HG02973 (cell line): ENCODE measurements at regions not wholly inside any gene's neighbourhood (a gene's known extent, or its start where the extent isn't known, plus 50 kb on each side); places are given as distances from the start of the nearest gene placed in this dataset.

ENCODE experiments used
- ATAC-seq: cut with Tn5 transposase; IDR thresholded peaks from one replicate; pipeline ENCODE4 v1.9.1; 2021; ENCODE audit warnings: moderate library complexity; ENCODE audit not compliant: unreplicated experiment

DNA sequence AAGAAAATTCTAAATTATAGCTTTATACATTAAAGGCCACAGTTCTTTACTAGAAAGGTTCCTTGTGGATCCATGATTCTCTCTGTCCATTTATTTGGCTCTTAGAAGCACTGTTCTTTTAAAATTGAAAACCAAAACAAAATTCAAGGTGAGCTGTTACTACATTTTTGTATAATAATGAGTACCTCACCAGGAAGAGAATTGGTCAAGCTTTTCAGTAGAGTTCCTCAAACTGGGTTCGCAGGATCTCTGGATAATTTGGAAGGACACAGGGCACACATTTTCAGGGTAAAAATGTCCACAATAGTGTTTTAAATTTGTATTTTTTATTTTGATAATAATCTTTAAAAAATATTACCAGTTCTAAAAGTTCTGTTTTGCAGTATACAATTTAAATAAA is 93.0 kb downstream of the PPP1R3A start:
- no peak for ATAC-seq

DNA sequence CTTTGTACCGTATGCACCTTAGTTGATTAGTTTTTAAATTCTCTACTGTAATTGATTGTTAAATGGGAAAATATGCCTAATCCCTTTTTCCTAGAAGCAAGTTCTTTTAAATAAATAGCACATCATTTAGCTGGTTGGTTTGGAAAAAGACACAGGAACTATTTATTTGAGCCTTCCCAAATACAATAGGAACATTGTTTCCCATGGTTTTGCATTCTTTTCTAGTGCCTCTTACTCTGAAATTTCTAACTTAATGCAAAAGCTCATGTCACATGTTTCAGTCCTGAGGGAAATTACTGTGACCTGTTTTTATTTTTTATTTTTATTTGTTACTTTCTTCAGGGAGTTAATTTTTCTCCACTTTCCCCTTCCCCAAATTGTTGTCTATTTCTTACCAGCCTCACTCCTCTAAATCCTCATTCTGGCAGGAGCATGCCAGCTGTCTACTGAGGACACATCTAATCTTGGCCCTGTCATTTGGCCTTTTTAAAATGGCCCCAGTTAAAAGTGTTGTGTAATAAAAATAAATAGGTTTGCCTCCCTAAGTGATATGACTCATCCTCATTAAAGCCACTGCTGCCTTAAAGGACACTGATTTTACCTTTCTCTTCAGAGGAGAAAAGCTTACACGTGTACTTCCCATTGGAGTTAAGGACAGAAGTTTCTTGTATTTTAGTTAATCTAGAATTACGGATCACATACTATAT is 94.5 kb downstream of the PPP1R3A start:
- ATAC-seq: no peak

DNA sequence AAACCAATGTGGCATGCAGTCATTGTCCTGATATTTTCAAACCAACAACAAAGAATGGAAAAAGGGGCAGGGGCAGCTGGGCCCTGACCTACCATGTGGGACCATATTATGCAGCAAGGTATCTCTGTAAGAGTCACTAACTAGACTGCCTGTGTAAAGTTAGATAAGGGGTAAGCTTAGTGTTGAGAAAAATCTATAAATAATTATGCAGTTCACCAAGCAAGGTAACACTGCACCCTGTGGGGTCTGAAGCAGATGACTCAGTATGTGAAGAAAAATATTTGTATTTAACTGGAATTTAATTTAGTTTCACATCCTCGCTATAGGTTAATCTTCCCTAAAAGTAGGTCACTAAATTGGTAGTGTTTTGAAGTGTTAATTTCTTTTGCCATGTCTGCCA is 99.3 kb downstream of the PPP1R3A start:
- ATAC-seq: no peak

DNA sequence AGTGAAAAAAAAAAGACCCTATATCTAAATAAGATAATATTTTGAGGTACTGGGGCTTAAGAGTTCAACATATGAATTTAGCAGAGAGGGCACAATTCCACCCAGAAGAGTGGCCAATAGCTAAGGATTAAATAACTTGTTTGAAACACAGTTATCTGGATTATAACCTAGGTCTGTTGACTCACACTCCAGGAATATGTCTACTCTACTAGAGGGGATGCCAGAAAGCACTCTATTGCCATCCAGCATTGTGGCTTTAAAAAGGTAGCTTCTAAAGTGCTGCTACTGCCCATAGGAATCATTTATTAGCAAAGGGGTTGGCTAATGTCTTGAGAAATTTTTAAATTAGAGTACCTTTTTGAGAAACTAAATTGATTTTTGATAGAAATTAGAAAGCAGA is 102.2 kb downstream of the PPP1R3A start:
- no peak for ATAC-seq

DNA sequence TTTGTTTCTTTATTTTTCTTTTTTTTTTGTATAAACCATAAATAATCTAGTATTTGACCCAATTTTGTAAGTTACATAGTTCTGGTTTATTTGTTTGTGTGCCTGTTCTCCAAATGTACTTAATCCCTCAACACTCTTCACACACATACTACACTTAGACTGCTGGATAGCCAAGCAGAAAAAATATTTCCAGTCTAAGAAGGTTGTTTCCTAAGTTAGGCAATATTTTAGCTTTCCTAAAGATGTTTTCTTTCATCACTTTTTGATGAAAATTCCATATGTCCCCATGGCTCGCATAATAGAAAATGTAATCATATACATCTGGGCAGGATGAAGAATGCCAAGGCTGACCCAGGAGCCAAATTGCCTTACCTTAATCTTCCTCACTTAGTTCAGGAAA is 105.3 kb downstream of the PPP1R3A start:
- ATAC-seq: no peak

DNA sequence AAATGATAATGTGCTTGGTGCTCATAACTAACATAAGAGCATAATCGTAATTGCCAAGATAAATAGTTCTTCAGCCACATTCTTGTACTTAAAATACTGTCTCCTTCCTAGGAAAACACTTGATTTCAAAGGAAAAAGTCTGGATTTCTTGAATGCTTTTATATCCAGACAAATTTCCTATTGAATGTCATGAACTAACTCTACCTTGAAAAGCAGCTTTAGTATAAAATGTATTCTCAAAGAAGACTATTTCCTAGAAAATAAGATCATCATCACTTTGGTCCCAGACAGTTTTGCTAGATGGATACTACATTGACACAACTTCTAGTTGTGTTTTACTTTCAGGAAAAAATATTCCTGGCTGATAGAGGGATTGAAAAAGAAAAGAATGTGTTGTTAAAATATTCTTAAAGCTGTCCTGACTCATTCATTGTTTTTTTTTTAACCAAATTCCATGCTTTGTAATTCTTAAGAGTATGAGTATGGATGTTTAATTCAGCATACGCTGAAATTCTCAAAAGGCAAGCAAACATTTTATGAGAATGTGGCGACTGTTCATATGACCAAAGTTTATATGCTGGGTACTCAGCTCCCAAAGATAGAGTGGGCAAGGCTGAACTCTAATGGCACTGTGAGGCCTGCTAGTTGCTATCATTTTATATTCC is 106.1 kb downstream of the PPP1R3A start:
- no peak for ATAC-seq

DNA sequence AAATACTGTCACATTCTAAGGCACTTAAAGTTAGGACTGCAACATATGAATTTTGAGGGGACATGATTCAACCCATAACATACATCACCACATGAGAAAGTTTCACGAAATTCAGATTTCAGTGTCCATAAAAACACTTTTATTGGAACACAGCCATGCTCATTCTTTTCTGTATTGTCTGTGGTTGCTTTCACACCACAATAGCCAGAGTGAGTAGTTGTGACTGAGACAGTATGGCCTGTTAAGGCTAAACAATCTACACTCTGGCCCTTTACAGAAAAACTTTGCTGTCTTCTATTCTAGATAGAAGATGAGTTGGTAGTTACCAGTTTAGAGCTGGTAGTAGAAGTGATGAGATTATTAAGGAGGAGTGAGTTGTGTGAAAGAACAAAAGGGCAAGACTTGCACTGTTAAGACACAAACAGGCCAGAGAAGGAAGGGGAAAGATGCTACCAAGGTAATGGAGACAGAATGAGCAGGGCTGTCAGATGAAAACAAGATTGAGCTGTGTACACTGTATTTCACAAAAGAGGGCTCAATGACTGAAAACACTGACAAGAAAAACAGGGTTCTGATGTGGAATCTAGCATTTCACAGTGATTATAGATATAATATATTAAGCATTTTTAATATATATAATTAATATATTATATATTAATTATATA is 108.6 kb downstream of the PPP1R3A start:
- no peak for ATAC-seq

DNA sequence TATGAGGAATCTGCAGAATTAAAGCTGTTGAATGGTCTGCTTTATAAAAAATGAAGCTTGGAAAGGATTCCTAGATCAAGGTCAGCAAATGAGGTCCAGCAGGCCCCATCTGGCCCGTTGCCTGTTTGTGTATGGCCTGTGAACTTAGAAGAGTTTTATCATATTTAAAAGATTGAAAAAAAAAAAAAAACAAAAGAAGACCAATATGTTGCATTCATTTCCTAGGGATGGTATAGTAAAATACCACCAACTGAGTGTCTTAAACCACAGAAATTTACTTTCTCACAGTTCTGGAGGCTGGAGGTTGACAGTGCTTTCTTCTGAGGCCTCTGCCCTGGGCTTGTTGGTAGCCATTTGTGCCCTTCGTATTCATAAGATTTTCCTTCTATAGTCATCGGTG is 109.2 kb downstream of the PPP1R3A start:
- no peak for ATAC-seq

DNA sequence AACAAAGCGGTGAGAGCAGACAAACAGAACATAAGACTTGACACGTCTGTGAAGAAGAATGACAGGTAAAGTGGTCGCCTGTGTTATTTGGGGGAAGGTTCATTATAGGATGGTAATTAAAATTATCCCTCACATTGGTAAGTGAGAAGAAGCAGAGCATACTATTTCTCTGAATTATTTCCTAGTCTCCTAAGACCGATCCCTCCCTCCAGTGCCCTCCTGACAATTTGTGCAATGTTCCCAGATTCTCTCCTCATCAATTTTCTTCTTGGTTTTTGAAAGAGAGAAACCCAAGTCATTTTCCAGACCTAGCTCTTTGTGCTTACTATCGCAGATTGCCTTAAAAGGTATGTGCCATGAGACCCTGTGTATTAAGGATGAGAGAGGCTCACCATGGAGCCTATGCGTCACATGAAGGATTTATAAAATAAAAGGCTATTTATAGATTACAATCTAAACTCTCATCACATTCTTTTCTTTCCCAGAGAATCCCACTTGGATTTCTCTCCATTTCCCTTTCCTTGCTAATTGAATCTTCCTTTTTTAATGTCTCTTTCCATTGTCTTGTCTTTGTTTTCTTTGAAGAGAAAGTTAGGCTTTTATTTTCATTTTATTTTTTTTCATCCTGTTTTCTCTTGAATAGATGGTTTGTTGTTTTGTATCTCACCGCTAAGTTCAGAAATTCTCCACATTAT is 112.0 kb downstream of the PPP1R3A start:
- ATAC-seq: no peak

DNA sequence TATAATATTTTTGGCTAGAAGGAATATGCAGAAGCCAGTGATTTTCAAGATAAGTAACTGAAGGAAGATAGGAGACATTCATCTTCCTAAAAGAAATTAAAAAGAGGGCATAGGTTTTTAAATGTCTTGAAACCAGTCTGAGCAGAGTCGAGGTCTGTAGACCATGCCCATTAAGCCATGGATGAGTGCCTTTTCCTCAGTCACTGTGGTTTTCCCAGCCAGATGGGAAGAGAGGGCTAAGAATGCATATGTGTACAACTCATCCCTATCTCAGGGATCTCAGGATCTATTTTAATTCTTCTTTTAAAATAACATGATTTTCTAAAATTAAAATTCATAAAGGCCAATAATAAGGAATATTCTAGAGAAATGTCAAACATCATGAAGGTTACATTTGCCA is 112.8 kb downstream of the PPP1R3A start:
- ATAC-seq: no peak

DNA sequence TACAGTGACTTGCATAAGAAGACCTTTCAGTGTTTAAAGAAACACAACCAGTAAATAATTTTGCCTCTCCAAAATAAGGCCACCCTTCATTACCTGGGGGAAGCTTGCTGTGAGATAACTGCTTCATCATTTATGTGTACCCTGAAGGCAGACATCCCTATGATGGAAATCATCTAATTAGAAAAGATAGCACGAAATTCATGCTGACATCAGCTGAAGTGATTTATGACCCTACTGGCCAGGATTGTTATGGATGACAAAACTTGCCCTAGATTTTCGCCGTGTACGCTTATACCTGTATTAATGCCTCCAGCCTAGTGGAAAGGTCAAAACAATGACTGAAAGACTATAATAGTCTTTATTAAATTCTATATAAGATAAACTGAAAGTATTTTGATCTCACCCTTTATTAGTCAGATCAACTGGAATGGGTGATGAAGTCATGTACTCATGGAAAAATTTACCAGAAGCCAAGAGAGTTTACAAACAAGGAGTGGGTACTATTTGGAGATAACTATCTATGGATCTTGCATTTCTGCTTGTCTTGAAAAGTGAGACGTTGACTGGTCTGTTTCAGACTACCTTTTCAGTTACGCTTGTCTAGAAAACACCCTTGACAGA is 114.2 kb downstream of the PPP1R3A start:
- no peak for ATAC-seq

DNA sequence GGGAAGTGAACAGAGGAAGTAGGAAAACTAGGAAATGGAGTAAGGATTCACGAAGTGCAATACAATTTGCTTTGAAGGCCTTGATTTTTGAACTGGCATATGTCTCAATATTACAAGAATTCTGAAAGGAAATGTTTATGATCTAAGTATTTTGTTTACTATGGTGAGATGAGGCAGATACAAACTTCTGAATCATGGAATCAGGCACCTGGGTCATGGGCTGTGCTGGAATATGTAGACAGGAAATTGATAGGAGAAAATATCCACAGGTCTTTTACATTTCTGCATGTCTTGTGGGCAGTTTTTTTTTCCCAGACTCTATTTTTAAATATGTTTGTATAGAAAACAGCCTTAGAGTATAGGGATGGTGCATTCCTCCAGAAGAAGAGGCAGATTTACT is 117.1 kb downstream of the PPP1R3A start:
- ATAC-seq: no peak

DNA sequence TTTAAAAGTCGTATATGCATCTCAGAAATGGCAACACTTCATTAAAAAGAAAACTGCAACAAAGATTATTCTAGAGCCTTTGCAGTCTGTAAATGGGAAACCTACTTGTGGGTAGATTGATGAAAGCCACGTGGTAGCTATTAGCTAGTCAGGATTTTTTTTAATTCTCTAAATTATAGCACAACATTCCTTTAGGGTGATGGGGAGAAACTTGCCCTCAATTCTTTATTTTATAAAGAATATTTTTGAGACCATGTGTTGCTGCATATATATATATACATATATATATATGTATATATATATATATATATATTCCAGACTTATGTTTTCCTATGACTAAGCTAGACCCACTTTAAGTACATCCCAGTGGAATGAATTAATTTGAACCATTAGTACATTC is 118.0 kb downstream of the PPP1R3A start:
- no peak for ATAC-seq

DNA sequence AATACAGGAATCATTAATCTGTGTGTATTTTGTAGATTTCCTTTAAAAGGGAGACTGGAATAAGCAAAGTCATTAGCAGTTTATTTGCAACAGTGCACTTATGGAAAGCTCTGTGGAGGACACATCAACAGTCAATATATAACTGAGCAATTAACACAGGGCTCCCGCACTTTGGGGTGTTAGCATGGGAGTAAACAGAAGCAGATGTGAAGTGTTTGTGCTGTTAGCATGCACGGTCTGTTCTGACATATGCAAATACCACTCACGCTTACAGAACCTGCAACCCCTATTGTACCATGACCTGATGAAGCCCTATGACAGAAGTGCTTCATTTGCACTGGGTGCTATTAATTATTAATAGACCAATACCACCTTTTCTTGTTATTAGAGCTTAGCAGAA is 118.9 kb downstream of the PPP1R3A start:
- peak; percentile 95 for ATAC-seq

DNA sequence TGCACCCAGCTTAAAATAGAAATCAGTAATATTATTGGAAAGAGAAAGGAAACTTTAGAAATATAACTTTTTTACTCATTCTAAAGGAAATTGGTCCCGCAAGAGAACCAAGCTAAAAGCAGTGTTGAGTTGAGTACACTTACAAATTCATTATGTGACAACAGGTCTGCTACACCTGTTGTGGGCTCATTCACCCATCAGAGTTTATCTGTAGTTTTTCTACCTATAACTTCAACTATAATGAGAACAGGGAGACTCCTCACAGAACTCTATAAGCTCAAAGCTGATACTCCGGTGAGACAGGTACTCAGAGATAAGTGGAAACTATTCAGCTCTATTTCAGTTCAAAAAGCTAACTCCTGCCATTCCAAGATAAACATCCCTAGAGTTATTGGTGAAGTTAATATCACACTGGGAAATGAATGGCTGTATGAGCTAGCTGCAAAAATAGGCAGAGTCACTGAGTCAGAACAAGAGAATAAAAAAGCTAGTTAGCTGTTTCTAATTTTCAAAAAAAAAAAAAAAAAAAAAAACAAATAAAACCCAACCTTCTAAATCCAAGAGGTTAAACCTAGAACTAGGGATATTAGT is 121.3 kb downstream of the PPP1R3A start:
- no peak for ATAC-seq

DNA sequence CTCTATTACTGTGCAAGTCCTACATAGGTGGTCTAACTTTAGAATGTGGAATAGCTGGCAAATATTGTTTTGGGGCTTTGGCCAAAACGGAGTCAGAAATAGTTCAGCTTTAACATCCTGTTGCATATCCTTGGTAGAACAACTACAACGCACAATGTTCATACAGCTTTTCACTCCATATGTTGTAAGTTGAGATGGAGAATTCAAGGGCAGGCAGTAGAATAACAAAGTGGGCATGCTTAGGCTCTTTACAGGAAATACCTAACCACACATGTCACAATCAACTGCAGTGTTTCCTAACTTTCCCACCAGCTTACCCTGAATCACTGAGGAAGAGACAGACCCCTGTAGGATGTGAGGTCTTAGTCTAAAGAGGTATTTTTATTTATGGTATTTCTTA is 122.3 kb downstream of the PPP1R3A start:
- no peak for ATAC-seq

DNA sequence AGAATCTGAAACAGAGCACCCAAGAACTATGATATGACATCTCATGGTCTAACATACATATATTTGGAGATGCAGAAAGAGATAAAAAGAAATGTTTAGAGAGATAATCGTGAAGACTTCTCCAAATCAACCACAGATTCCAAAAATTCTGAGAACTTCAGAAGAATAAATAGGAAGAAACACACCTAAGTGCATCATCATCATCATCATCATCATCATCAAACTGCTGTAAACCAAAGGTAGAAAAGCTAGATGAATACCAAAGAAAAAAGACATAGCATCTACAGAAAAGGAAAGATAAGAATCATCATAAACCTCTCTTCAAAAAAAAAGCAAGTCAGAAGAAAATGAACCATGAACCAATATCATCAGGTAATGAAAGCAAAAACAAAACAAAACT is 124.2 kb downstream of the PPP1R3A start:
- no peak for ATAC-seq

DNA sequence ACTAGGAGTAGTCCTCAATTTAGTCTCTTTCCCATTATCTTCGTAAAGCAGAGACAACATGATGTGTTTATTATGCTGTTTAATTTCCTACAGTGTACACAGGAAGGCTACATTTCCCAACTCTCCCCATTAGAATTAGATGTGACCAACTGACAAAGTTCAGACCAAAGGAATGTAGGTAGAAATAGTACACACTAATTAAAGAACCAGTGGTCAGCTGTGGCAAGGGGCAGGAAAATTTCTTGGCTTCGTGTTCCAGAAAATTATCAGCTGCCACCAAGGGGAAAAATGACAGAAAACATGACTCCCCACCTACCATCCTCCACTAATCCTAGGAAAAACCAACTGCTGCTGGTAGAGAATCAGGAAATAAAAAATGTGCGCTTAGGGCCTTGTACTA is 125.6 kb downstream of the PPP1R3A start:
- ATAC-seq: no peak

DNA sequence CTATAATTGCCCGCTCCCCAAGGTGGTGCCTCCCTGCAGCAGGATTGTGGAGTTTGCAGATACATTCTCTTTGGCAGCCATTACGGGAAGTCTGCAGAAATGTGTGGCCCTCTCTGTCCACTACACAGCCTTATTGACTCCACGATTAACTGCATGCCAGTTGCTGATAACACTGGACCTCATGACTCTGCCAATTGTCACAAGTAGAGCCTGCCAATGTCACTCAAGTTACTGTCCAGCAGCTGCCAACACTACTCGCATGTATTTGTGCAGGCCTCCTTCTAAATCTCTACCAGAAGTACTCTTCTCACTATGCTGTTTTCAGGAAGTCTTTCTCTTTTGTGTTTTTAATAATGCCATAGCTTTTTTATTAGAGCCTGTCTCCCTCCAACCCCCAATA is 128.8 kb downstream of the PPP1R3A start:
- no peak for ATAC-seq

DNA sequence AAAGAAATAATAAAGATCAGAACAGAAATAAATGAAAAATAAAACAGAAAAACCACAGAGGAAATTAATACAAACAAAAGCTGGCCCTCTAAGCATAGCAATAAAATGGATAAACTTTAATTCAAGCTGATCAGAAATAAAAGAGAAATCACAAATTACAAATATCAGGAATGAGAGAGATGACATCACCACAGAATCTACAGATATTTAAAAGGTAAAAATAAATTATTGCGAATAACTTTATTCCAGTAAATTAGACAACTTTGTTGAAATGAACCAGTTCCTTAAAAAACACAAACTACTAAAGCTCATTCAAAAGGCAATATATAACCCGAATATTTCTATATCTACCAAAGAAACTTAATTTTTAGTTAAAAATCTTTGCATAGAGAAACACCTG is 131.7 kb downstream of the PPP1R3A start:
- no peak for ATAC-seq

DNA sequence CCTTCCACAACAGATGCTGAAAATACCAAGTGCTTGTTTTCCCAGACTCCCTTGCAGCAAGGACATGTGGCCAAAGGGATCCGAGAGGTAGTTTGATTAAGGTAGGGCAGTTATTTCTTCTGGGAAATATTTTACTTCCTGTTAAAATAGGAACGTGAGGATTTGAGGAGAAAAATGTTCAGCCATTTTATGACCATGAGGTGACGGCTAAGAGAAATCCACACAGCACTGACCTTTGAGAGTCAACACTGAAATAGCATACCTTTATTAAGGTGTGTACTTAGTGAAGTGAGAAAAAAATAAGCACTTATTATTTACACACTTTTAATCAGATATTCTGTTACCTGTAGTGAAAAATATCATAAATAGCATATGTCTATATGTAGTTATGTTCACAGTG is 133.9 kb downstream of the PPP1R3A start:
- no peak for ATAC-seq
